Hematopoietic multipotent progenitor cell treated with erythropoietin and hydrocortisone succinate and interleukin-3 and kit ligand, for 15 days (in vitro differentiated cells): ENCODE measurements at regions not wholly inside any gene's neighbourhood (a gene's known extent, or its start where the extent isn't known, plus 50 kb on each side); places are given as distances from the start of the nearest gene placed in this dataset.

ENCODE experiments used
- DNase-seq: peaks from one replicate; pipeline ENCODE4 v3.0.0-alpha.2; 2015; ENCODE audit warnings: low spot score

GRCh38 chr9:126093771-126094170 is 232.9 kb upstream of the MVB12B start:
- DNase-seq: no peak

- DNase-seq: no peak
Observed at GRCh38 chr9:126095546-126096190, 231.0 kb upstream of the MVB12B start.

DNA sequence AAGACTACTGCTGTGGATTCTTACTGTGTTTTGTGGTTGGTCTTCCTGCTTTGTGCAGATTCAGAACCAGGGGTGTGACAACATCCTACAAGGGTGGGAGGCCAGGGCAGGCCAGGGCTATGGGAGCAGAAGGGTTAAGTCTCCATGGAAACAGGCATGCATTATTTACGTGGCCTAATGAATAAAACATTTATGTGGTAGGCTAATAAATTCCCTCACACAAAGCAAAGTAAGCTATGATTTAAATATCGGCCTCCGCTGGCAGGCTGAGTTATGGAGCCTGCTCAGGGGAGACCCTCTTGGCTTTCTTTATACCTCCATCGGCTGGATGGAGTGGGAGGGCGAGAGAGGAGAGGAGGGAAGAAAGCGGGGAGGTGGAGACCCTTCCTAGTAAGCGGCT is 230.3 kb upstream of the MVB12B start:
- no peak for DNase-seq

- DNase-seq: no peak
Observed at GRCh38 chr9:126097679-126098078, 228.9 kb upstream of the MVB12B start.

DNA sequence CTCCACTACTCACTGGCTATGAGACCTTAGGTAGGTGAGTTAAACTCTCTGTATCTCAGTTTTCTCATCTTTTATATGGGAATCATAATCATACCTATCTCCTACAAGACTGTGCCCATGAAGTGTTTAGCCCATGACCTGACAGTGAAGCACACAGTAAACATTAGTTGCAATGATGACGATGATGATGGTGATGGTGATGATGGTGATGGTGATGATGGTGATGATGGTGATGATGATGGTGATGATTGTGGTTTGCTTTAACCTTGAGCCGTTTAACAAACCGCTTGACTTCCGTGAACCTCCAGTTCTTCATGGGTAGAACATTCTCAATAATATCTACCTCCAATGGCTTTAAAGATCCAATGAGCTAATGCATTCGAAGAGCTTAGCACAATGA is 220.2 kb upstream of the MVB12B start:
- DNase-seq: no peak

GRCh38 chr9:126107693-126108092 is 218.9 kb upstream of the MVB12B start:
- no peak for DNase-seq

GRCh38 chr9:126108240-126108639 is 218.4 kb upstream of the MVB12B start:
- no peak for DNase-seq

DNA sequence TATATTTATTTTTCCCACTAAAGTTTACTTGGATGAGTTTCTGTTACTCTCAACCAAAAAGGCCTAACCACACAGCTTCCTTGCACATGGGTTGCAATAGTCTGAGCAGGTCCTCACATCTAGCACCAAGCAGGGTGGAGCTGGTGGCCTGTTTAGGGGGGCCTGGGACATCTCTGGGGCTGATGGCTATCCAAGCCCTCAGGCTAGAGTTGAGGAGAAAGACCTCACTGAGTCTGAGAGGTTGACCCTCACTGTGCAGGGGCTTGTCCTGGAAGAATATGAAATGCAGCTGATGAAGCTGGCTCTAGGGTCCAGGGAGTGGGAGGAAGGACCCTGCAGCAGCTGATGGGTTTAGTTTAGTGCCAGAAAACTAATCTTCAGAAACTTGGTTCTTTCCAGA is 217.1 kb upstream of the MVB12B start:
- no peak for DNase-seq

GRCh38 chr9:126111556-126111955 is 215.1 kb upstream of the MVB12B start:
- no peak for DNase-seq

- no peak for DNase-seq
Observed at GRCh38 chr9:126112135-126112720, 214.4 kb upstream of the MVB12B start.

GRCh38 chr9:126113176-126113575 is 213.5 kb upstream of the MVB12B start:
- DNase-seq: no peak

- DNase-seq: no peak
Observed at GRCh38 chr9:126113756-126114408, 212.7 kb upstream of the MVB12B start.

DNA sequence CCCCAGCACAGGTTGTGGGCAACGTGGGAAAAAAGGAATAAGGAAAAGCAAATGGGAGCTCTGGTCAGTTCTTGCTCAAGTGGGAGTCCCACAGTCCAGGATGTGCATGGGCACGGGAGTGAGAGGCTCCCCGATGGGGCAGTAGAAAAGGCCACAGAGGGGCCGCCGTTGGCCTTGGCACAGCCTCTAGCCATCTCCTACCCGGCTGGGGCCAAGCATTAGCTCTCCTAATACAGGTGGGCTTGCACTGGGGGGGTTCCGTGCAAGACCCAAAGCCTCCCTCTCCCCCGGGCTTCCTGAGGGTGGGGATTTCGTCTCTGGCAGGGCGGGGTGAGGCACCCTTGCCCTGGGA is 212.2 kb upstream of the MVB12B start:
- DNase-seq: no peak

DNA sequence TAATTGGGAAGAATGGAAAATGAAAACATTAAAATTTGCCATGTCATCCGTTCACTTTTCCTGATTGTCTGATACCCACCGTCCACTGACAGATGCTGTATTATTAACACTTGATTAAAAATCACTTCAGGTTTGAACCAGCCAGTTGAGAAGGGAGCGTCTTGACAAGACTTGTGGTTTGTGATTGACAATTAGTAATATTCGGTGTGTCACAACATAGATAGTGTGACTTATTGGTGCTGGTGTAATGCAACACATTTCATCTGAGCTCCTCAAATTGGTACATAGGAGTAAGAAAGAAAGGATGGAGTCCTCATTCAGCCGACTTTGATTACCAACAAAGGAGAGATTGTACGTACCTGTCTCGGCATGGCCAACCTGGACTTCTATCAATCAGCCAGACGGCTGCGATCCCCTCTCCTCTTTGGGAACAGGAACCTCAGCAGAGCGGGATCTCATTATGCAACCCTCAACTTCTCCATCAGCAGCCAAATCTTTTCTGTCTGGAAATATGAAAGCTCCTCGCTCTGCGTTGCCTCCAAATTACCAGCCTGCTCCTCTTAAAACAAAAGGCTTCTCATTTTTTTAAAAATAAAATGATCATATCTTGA is 211.7 kb upstream of the MVB12B start:
- no peak for DNase-seq

DNA sequence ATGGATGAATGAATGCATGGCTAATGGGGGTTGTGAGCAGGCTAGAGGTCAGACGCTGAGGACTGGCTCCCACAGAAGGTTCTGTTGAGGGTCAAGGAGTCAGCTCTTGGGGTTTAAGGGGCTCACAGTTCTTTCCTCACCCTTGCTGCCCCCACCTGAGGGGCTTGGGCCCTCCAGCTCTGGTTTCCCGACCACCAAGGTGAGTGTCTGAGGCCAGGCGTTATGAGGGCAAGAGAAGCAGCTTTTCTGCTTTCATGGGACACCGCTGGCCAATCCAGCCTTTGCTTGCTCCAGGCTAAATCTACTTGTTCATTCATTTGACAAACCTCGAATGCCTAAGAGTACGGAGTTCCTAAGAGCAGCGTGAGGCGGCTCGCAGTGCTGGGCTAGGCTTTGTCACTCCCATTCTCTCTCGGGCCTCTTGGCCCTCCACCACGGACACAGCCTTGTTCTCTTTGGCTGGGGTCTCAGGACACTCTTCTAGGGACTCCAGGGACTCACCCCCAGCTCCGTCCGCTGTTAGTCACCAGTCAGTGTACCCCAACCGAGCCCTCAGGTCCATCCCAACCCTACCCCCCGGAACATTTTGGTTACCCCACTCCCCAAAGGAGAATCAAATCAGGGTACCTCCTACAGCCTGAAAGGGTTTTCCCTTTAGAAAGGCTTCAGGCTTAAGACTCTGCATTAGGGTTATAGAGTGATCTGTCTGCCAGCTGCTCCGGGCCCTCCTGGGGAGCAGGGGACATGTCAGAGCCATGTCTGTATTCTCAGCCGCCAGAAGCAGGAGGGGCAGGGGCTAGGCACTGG is 210.1 kb upstream of the MVB12B start:
- no peak for DNase-seq

DNA sequence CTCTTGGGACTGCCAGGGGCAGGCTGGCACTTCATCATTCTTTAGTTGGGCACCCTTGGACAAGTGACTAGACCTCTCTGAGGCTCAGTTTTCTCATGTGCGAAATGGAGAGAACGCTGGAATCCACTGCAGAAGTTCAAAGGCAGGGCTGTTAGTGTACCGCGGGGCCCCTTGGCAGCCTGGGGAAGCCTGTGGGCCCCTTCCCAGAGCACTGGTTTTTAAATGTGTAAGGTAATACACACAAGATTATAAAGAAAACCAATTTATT is 209.5 kb upstream of the MVB12B start:
- DNase-seq: no peak

- DNase-seq: no peak
Observed at GRCh38 chr9:126117631-126118030, 209.0 kb upstream of the MVB12B start.

DNA sequence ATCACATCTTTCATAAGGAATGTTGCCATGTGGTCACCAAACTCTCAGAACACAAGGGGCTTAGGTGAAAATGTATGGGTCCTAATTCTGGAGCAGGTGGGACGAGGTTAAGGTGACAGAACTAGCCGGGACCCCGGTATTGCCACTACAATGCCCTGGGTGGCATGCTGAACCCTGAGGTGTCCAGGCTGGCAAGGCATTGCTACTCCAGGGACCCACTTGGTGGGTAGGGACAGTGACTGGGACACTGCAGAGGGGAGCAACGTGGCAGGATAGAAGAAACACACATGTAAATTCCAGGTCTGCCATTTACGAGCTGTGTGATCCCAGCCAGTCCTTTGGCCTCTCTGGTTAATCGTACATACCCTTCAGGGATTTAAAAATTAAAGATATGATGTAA is 206.9 kb upstream of the MVB12B start:
- DNase-seq: no peak

- no peak for DNase-seq
Observed at GRCh38 chr9:126122901-126123616, 203.6 kb upstream of the MVB12B start.

DNA sequence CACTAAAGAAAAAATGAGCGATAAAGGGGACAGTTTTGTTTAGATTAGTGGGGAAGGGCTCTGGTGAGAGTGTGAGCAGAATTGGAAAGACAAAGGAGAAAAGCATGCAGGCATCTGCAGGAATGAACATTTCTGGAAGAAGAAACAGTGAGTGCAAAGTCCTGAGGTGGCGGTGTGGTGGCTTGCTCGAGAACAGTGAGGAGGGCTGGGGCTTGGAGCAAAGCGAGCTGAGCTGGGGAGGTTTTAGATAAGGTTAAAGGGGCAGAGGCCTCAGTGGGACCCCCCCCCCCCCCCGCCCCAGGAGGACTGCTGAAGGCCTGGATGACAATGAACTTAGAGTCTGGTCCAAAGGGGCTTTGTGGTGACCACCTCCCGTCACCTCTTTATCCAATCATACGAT is 202.7 kb upstream of the MVB12B start:
- no peak for DNase-seq

- DNase-seq: no peak
Observed at GRCh38 chr9:126125177-126125576, 201.5 kb upstream of the MVB12B start.

- no peak for DNase-seq
Observed at GRCh38 chr9:126125577-126125976, 201.1 kb upstream of the MVB12B start.
